ENCODE measurements at regions not wholly inside any gene's neighbourhood (a gene's known extent, or its start where the extent isn't known, plus 50 kb on each side); places are given as distances from the start of the nearest gene placed in this dataset.

GRCh38 chr2:174688079-174688478 is 76.2 kb downstream of the CHRNA1 start:
- peak; percentile 77 for TF ChIP-seq CTCF (IDR thresholded peaks at IDR 0.05)
- no peak for TF ChIP-seq NRF1 (IDR thresholded peaks at IDR 0.05; ENCODE audit: low read depth, low read length)
- TF ChIP-seq RFX5 (IDR thresholded peaks at IDR 0.05; ENCODE audit: low read length) = no peak
- TF ChIP-seq FOXJ3 (CRISPR knock-in tag; IDR thresholded peaks at IDR 0.05) = no peak
- no peak for TF ChIP-seq USF2 (IDR thresholded peaks at IDR 0.05; ENCODE audit: borderline replicate concordance, low read depth, low read length)
- no peak for TF ChIP-seq SIN3A (IDR thresholded peaks at IDR 0.05; ENCODE audit: borderline replicate concordance, low read depth, low read length)
- TF ChIP-seq JUND (IDR thresholded peaks at IDR 0.05) = no peak
- TF ChIP-seq ZBTB33 (IDR thresholded peaks at IDR 0.05; ENCODE audit: borderline replicate concordance, low read depth) = no peak
- no peak for TF ChIP-seq YY1 (IDR thresholded peaks at IDR 0.05; ENCODE audit: low read depth)
- no peak for TF ChIP-seq NFIC (IDR thresholded peaks at IDR 0.05; ENCODE audit: borderline replicate concordance)
- TF ChIP-seq RAD21 (IDR thresholded peaks at IDR 0.05; ENCODE audit: low read length) = peak; percentile 66
- TF ChIP-seq EZH2phosphoT487 (IDR thresholded peaks at IDR 0.05; ENCODE audit: borderline replicate concordance, low read depth) = no peak

Measured in SK-N-SH (cell line).